NCI-H2029 (cell line): ENCODE measurements at regions not wholly inside any gene's neighbourhood (a gene's known extent, or its start where the extent isn't known, plus 50 kb on each side); places are given as distances from the start of the nearest gene placed in this dataset.
A peak's percentile ranks its signal among the peaks of the same experiment; 100 is the strongest.

Experiments
- DNase-seq: peaks from one replicate; lab custom pipeline; 2025; lab: John Stamatoyannopoulos, UW

- DNase-seq, result peak; percentile 7
These were observed 70.7 kb upstream of the DAB1 start for GRCh38 chr1:57494530-57495079.

- no peak for DNase-seq
These were observed 68.8 kb upstream of the DAB1 start for GRCh38 chr1:57492586-57493226.

GRCh38 chr1:57489358-57490036 lies 65.6 kb upstream of the DAB1 start:
- DNase-seq, result no peak

DNA sequence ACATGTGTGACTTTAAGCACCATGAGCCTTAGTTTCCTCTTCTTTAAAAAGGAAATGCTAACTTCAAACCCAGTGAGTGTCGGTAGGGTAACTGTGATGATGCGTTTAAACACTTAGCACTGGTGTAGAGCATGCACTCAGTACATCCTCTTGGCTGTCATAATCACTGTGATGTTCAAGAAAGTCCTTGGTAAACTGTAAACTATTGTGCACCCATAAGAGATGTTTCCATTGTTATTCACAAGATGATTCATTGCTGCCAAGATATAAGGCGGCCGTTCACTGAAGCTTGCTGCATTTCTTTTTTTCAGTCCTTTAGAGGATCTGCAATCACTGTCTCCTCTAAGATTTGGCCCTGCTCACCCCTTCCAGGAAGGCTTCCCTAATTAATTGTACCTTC lies 61.8 kb upstream of the DAB1 start:
- DNase-seq, result no peak

DNA sequence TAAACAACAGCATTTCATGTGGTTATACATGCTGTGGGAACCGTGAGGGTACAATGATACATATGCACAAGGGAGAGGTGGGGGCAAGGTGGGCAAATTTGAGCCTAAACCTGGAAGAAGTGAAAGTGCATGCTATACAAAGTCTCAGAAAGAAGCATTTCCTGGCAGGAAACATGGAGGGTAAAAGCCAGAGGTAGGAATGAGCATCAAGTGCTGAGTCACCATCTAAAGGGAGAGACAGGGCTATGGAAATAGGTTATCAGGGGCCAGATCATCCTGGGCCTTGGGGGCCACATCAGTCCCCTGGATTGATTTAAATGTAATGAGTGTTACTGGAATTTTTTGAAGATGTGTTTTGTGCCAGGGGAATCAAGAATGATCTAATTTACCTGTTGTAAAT lies 60.1 kb upstream of the DAB1 start:
- no peak for DNase-seq

DNA sequence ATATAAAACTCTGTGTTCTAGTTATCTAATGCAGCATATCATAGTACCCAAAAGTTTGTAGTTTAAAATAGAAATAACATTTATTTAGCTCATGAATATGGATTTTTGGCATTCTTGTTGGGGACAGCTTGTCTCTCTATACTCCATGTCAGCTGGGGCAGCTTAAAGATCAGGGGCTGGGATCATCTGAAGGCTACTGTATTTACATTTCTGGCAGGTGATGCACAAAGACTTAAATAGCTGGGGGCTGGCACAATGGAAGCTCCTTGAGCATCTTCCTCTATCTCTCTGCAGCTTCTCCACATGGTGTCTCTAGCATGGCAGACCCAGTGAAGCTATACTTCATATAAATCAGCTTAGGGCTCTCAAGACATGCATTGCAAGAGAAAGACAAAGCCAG lies 55.6 kb upstream of the DAB1 start:
- no peak for DNase-seq

DNA sequence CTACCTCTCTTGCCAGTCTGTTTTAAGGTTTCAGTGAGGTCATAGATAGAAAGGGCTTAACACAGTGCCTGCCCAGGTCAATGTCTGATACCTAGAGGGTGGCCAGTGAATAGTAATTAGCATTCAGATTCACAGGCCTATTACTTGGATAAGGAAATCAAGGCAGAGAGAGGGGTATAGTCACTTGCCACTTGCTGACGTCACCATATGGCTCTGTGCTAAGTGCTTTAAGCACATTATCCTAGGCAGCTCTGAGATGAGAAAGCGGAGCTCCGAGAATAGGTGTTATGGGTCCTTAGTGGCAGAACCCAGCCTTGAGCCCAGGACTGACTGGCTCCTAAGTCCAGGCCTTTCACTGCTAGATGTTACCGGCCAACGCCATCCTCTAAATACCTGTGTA lies 51.5 kb upstream of the DAB1 start:
- no peak for DNase-seq

- DNase-seq, result no peak
These were observed 50.4 kb upstream of the DAB1 start for GRCh38 chr1:57474137-57474750.
